Fibroblast of skin of abdomen (primary cell): ENCODE measurements at regions not wholly inside any gene's neighbourhood (a gene's known extent, or its start where the extent isn't known, plus 50 kb on each side); places are given as distances from the start of the nearest gene placed in this dataset.

Experiments
- DNase-seq: peaks from one replicate; pipeline ENCODE4 v3.0.0-alpha.2; 2013

- no peak for DNase-seq
Observed at GRCh38 chr16:6252541-6252940, 1080.1 kb upstream of the RBFOX1 start.

GRCh38 chr16:6250511-6250910 lies 1082.1 kb upstream of the RBFOX1 start:
- DNase-seq = no peak

GRCh38 chr16:6249863-6250262 lies 1082.8 kb upstream of the RBFOX1 start:
- no peak for DNase-seq

GRCh38 chr16:6248199-6248598 lies 1084.4 kb upstream of the RBFOX1 start:
- no peak for DNase-seq

GRCh38 chr16:6247775-6248174 lies 1084.9 kb upstream of the RBFOX1 start:
- DNase-seq = no peak

GRCh38 chr16:6247150-6247549 lies 1085.5 kb upstream of the RBFOX1 start:
- no peak for DNase-seq

- no peak for DNase-seq
Observed at GRCh38 chr16:6246266-6246665, 1086.4 kb upstream of the RBFOX1 start.

GRCh38 chr16:6232056-6232455 lies 1100.6 kb upstream of the RBFOX1 start:
- DNase-seq = no peak

- DNase-seq = no peak
Observed at GRCh38 chr16:6231398-6231797, 1101.2 kb upstream of the RBFOX1 start.

- no peak for DNase-seq
Observed at GRCh38 chr16:6229186-6229585, 1103.5 kb upstream of the RBFOX1 start.

GRCh38 chr16:6218855-6219254 lies 1113.8 kb upstream of the RBFOX1 start:
- DNase-seq = no peak

GRCh38 chr16:6216836-6217235 lies 1115.8 kb upstream of the RBFOX1 start:
- no peak for DNase-seq

GRCh38 chr16:6211644-6212043 lies 1114.0 kb upstream of the EEF2KMT start:
- DNase-seq = no peak

- no peak for DNase-seq
Observed at GRCh38 chr16:6209355-6209930, 1111.8 kb upstream of the EEF2KMT start.

GRCh38 chr16:6207580-6207979 lies 1110.0 kb upstream of the EEF2KMT start:
- no peak for DNase-seq

GRCh38 chr16:6207124-6207523 lies 1109.5 kb upstream of the EEF2KMT start:
- no peak for DNase-seq

GRCh38 chr16:6206080-6206479 lies 1108.5 kb upstream of the EEF2KMT start:
- DNase-seq = no peak

GRCh38 chr16:6204945-6205344 lies 1107.3 kb upstream of the EEF2KMT start:
- no peak for DNase-seq

- no peak for DNase-seq
Observed at GRCh38 chr16:6200861-6201260, 1103.3 kb upstream of the EEF2KMT start.

- no peak for DNase-seq
Observed at GRCh38 chr16:6200271-6200670, 1102.7 kb upstream of the EEF2KMT start.

- no peak for DNase-seq
Observed at GRCh38 chr16:6195966-6196365, 1098.4 kb upstream of the EEF2KMT start.

- DNase-seq = no peak
Observed at GRCh38 chr16:6193718-6194117, 1096.1 kb upstream of the EEF2KMT start.

- DNase-seq = no peak
Observed at GRCh38 chr16:6192984-6193383, 1095.4 kb upstream of the EEF2KMT start.

- DNase-seq = no peak
Observed at GRCh38 chr16:6192532-6192931, 1094.9 kb upstream of the EEF2KMT start.

GRCh38 chr16:6190776-6191175 lies 1093.2 kb upstream of the EEF2KMT start:
- DNase-seq = no peak
